ENCODE measurements at regions not wholly inside any gene's neighbourhood (a gene's known extent, or its start where the extent isn't known, plus 50 kb on each side); places are given as distances from the start of the nearest gene placed in this dataset.

DNA sequence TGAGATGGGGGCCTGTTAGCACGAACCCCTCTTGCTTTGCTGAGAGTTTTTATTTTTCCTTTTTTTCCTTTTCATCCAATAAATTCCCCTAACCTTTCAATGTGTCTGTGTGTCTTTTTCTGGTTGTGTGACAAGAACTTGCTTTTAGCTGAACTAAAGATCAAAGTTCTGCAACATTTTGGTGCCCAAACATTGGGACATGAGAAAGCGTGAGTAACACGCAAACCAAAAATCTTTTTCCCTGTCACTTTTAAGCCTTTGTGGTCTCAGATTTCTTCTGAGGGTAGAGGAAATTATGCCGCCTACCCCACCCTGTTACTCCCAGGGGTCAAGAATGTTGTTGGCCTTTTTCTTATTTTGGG is 141.8 kb upstream of the CPXCR1 start:
- TF ChIP-seq CTCF (conservative IDR thresholded peaks at IDR 0.05; ENCODE audit: low read depth in 2 of 2) (no peak), EZH2 (IDR thresholded peaks at IDR 0.05; ENCODE audit: low read depth, unreplicated experiment) (no peak), EZH2phosphoT487 (IDR thresholded peaks at IDR 0.05; ENCODE audit: unreplicated experiment) (no peak), POLR2AphosphoS5 (IDR thresholded peaks at IDR 0.05; ENCODE audit: low read depth) (no peak), REST (IDR thresholded peaks at IDR 0.05; ENCODE audit: unreplicated experiment) (no peak), ETS1 (IDR thresholded peaks at IDR 0.05) (no peak), JUNB (IDR thresholded peaks at IDR 0.05; ENCODE audit: unreplicated experiment) (no peak), CREB1 (CRISPR knock-in tag; IDR thresholded peaks at IDR 0.05; ENCODE audit: low read depth) (no peak)

Measured in GM23338 (cell line).